B cell (primary cell): ENCODE measurements at regions not wholly inside any gene's neighbourhood (a gene's known extent, or its start where the extent isn't known, plus 50 kb on each side); places are given as distances from the start of the nearest gene placed in this dataset.

Experiments used
- ATAC-seq: fragments of 200-7000 bp; cut with Tn5 transposase; one replicate; pipeline ENCODE4 v1.10.0; 2021; ENCODE audit warnings: low read depth, mild to moderate bottlenecking, moderate number of reproducible peaks, moderate library complexity
- CTCF ChIA-PET: fragments of 350-600 bp; sonication (Branson Sonifier 250); formaldehyde crosslinking; loops from one replicate; lab custom pipeline; 2021; ENCODE audit warnings: antibody characterized with exemption, inconsistent platforms; lab: Charles Lee
- POLR2A ChIA-PET: fragments of 350-600 bp; sonication (Branson Sonifier 250); formaldehyde crosslinking; loops from one replicate; lab custom pipeline; 2021; ENCODE audit warnings: antibody characterized with exemption; lab: Charles Lee
- DNase-seq: peaks from one replicate; pipeline ENCODE4 v3.0.0; 2013
- H2AFZ ChIP-seq: 2 replicates; pipeline ENCODE4 v1.6.1; 2012; ENCODE audit warnings: mild to moderate bottlenecking, low read depth, low read length; ENCODE audit not compliant: insufficient read depth, poor library complexity, severe bottlenecking
- H3K27ac ChIP-seq, 2 donors: 1 replicate in 1 of 2; 2 replicates in 1 of 2; pipeline ENCODE4 v1.5.1; 2012 to 2013; ENCODE audit warnings: low read length in 2 of 2, mild to moderate bottlenecking in 2 of 2, moderate library complexity in 1 of 2
- H3K27me3 ChIP-seq, 4 experiments: fragments of 200-600 bp in 1 of 4; sonication (generic) in 1 of 4; replicated peaks in 1 of 4; 1 replicate in 2 of 4; 2 replicates in 2 of 4; pipeline versions ENCODE4 v1.6.1 to v1.7.0; 2013 to 2016; ENCODE audit warnings: low read length in 3 of 4, mild to moderate bottlenecking in 2 of 4, mixed read lengths in 1 of 4, moderate library complexity in 1 of 4; ENCODE audit not compliant: insufficient read depth in 4 of 4, control insufficient read depth in 3 of 4; ENCODE audit errors: control extremely low read depth in 1 of 4
- H3K36me3 ChIP-seq, 2 experiments: replicated peaks in 1 of 2; 1 replicate in 1 of 2; 2 replicates in 1 of 2; pipeline versions ENCODE4 v1.6.1 to v1.7.1; 2013; ENCODE audit warnings: low read length in 1 of 2; ENCODE audit not compliant: insufficient read depth in 2 of 2, control insufficient read depth in 1 of 2; ENCODE audit errors: control extremely low read depth in 1 of 2, extremely low read depth in 1 of 2
- H3K4me1 ChIP-seq, 2 donors: fragments of 200-600 bp in 1 of 2; sonication (generic) in 1 of 2; 1 replicate in 1 of 2; 2 replicates in 1 of 2; pipeline versions ENCODE4 v1.5.1 to v1.6.1; 2013 to 2017; ENCODE audit warnings: low read length in 2 of 2; ENCODE audit not compliant: control insufficient read depth in 2 of 2, insufficient read depth in 2 of 2
- H3K4me2 ChIP-seq: replicated peaks from 2 replicates; pipeline ENCODE3; 2012; ENCODE audit warnings: mild to moderate bottlenecking, low read depth, low read length; ENCODE audit not compliant: poor library complexity, severe bottlenecking
- H3K4me3 ChIP-seq, 5 experiments: fragments of 200-600 bp in 1 of 5; sonication (generic) in 1 of 5; 1 replicate in 3 of 5; 2 replicates in 2 of 5; pipeline versions ENCODE4 v1.5.1 to v1.7.0; 2011 to 2016; ENCODE audit warnings: low read length in 4 of 5, mild to moderate bottlenecking in 4 of 5, low read depth in 2 of 5, control low read depth in 1 of 5, moderate library complexity in 1 of 5; ENCODE audit not compliant: insufficient read depth in 1 of 5; ENCODE audit errors: control extremely low read depth in 1 of 5, extremely low read depth in 1 of 5
- H3K79me2 ChIP-seq: fragments of 200-600 bp; sonication (generic); one replicate; pipeline ENCODE4 v1.6.0; 2016; ENCODE audit warnings: low read length; ENCODE audit not compliant: control insufficient read depth, insufficient read depth
- H3K9ac ChIP-seq: fragments of 200-600 bp; sonication (generic); 2 replicates; pipeline ENCODE4 v1.6.1; 2017; ENCODE audit warnings: mild to moderate bottlenecking, low read length, moderate library complexity
- H3K9me3 ChIP-seq, 3 donors: one replicate each; pipeline versions ENCODE4 v1.6.1 to v1.7.1; 2013; ENCODE audit warnings: low read length in 2 of 3; ENCODE audit not compliant: control insufficient read depth in 2 of 3, insufficient read depth in 1 of 3; ENCODE audit errors: control extremely low read depth in 1 of 3
- H4K20me1 ChIP-seq: 2 replicates; pipeline ENCODE4 v1.6.0; 2012; ENCODE audit warnings: mild to moderate bottlenecking, low read length; ENCODE audit not compliant: insufficient read depth, control insufficient read depth, poor library complexity, severe bottlenecking
- H3K27ac Mint-ChIP-seq: one replicate; pipeline ENCODE4 v1.8.0; 2021; ENCODE audit warnings: mixed read lengths
- H3K27me3 Mint-ChIP-seq: one replicate; pipeline ENCODE4 v1.8.0; 2021; ENCODE audit warnings: mixed read lengths
- H3K4me1 Mint-ChIP-seq: one replicate; pipeline ENCODE4 v1.8.0; 2021; ENCODE audit warnings: mixed read lengths
- H3K4me3 Mint-ChIP-seq: one replicate; pipeline ENCODE4 v1.8.0; 2021; ENCODE audit warnings: mixed read lengths
- H3K9me3 Mint-ChIP-seq: one replicate; pipeline ENCODE4 v1.8.0; 2022; ENCODE audit warnings: mixed read lengths; ENCODE audit not compliant: insufficient read depth
- EZH2 ChIP-seq: IDR thresholded peaks from 2 replicates; pipeline ENCODE4 v1.6.1; 2012; ENCODE audit warnings: borderline replicate concordance, low read depth, mild to moderate bottlenecking, moderate library complexity, low read length; ENCODE audit not compliant: insufficient read depth, poor library complexity, severe bottlenecking
- WGBS: methylation state at CpG from one replicate; pipeline ENCODE4 v1.1.5; 2013; ENCODE audit warnings: missing lambda C conversion rate; ENCODE audit not compliant: insufficient coverage; 5-methylcytosine and 5-hydroxymethylcytosine counted together
- intact Hi-C: fragments of 100-400 bp; cut with micrococcal nuclease; formaldehyde crosslinking; loops from one replicate; pipeline ENCODE4 v1.10.0; 2022
- TF ChIP-seq, protein P1 (sequence below): fragments of 200-600 bp; IDR thresholded peaks from one replicate; pipeline ENCODE4 v1.8.0; 2022; ENCODE audit warnings: antibody characterized with exemption, mild to moderate bottlenecking

DNA sequence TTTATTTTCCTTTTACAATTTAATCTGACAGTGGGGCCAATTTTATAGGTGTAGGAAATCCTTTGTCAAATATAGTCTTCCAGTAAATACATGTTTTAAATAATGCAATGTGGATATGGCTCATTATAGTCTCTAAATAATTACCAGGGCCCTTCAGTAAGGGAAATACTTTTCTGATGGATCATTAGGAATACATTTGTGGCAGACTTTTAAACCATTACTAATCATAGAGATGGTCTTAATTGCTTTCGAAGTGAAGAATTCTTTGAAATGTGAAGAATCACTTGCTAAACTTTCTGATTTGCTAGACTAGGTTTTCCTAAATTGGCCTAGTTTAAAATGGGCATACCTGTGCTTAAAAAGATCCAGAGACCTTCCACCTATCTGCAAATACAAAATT is 105.6 kb upstream of the ELL2 start:
- DNase-seq = no peak
- no peaks in the 10 kb centered on the region for H3K27me3 Mint-ChIP-seq
- intact Hi-C loops = no loop called here
- H3K27ac Mint-ChIP-seq = no peak overlapping the region
- H4K20me1 ChIP-seq = no peaks in the 10 kb centered on the region
- no peak overlapping the region for H3K4me2 ChIP-seq
- no peak overlapping the region for H2AFZ ChIP-seq
- ChIA-PET POLR2A (no interaction called here), CTCF (no interaction called here)
- TF ChIP-seq, protein P1, sequence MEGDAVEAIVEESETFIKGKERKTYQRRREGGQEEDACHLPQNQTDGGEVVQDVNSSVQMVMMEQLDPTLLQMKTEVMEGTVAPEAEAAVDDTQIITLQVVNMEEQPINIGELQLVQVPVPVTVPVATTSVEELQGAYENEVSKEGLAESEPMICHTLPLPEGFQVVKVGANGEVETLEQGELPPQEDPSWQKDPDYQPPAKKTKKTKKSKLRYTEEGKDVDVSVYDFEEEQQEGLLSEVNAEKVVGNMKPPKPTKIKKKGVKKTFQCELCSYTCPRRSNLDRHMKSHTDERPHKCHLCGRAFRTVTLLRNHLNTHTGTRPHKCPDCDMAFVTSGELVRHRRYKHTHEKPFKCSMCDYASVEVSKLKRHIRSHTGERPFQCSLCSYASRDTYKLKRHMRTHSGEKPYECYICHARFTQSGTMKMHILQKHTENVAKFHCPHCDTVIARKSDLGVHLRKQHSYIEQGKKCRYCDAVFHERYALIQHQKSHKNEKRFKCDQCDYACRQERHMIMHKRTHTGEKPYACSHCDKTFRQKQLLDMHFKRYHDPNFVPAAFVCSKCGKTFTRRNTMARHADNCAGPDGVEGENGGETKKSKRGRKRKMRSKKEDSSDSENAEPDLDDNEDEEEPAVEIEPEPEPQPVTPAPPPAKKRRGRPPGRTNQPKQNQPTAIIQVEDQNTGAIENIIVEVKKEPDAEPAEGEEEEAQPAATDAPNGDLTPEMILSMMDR = no peak
- no peak for TF ChIP-seq EZH2
- H3K27me3 ChIP-seq = no peaks in the 10 kb centered on the region
- no peak overlapping the region for H3K27ac ChIP-seq
- no CpG with 5 or more reads among the region's 1 CpG for WGBS
- no peak overlapping the region for H3K4me3 Mint-ChIP-seq
- ATAC-seq = no peak
- no peaks in the 10 kb centered on the region for H3K9me3 ChIP-seq
- H3K4me1 ChIP-seq = no peaks in the 10 kb centered on the region
- H3K79me2 ChIP-seq = no peaks in the 10 kb centered on the region
- no peak overlapping the region for H3K4me3 ChIP-seq
- H3K9me3 Mint-ChIP-seq = no peaks in the 10 kb centered on the region
- no peak overlapping the region for H3K9ac ChIP-seq
- H3K4me1 Mint-ChIP-seq = no peaks in the 10 kb centered on the region
- H3K36me3 ChIP-seq = no peaks in the 10 kb centered on the region

DNA sequence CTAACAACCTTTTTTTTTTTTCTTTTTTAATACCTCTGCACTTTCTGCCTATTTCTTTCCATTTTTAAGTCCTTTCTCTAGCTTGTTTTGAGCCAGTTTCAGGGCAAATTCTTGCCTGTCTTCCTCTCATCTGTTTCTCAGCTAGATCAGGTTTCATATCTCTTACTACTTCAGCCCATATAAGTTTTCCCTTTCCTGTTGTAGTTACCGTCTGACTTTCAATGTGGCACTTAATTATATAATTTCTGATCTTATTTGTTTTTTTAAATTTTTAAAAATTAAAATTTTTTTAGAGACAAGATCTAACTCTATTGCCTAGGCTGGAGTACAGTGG is 104.7 kb upstream of the ELL2 start:
- DNase-seq (no peak), ATAC-seq (no peak)
- Histone ChIP-seq H3K4me1 (no peaks in the 10 kb centered on the region), H2AFZ (no peak overlapping the region), H3K4me3 (no peak overlapping the region), H3K9me3 (no peaks in the 10 kb centered on the region), H3K9ac (no peak overlapping the region), H3K4me2 (no peak overlapping the region), H3K36me3 (no peaks in the 10 kb centered on the region), H3K79me2 (no peaks in the 10 kb centered on the region), H4K20me1 (no peaks in the 10 kb centered on the region), H3K27ac (no peak overlapping the region), H3K27me3 (no peaks in the 10 kb centered on the region)
- Mint-ChIP-seq H3K4me1 (no peaks in the 10 kb centered on the region), H3K4me3 (no peak overlapping the region), H3K27me3 (no peaks in the 10 kb centered on the region), H3K9me3 (no peaks in the 10 kb centered on the region), H3K27ac (no peak overlapping the region)
- intact Hi-C loops = no loop called here
- CTCF ChIA-PET = no interaction called here
- no CpG with 5 or more reads among the region's 1 CpG for WGBS
- POLR2A ChIA-PET = no interaction called here
- TF ChIP-seq, protein P1 = no peak
- TF ChIP-seq EZH2 = no peak
